ENCODE measurements at regions not wholly inside any gene's neighbourhood (a gene's known extent, or its start where the extent isn't known, plus 50 kb on each side); places are given as distances from the start of the nearest gene placed in this dataset.

DNA sequence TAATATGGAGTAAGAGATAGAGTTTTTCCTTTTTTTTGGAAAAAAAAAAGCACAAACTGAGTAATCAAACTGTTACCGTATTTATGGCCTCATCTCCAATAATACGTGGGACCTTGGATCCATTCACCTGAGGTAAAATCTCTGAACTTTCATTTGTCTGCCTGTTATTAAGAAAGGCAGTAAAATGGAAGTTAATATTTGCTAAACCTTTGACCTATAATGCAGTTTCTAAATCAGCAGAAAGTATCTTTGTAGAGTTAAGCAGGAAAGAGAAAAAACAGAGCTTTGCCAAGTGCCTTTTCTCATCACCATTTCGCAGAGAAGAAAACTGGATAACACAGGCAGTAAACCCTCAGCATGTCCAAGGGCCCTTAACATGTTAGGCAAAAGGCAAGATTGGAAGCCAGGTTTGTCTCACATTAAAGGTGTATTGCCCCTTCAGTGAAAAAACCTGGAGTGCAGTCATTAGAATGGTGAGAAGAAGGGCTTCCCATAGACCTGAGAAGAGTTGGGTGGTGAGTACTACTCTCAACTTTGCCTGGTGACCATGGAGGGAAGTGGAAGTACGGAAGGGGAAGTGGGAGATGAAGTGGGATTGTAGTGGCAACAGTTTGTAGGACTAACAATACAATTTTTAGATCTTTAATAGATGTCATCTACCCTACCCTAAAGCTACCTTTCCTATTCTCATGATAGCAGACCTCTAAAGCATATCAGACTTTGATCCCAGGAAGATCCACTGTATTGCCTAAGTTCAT is 65.4 kb upstream of the GRAMD2B start:
- no peak for TF ChIP-seq MIER2 (CRISPR knock-in tag; IDR thresholded peaks at IDR 0.05)
- no peak for TF ChIP-seq SP4 (CRISPR knock-in tag; IDR thresholded peaks at IDR 0.05)
- TF ChIP-seq, protein P1, sequence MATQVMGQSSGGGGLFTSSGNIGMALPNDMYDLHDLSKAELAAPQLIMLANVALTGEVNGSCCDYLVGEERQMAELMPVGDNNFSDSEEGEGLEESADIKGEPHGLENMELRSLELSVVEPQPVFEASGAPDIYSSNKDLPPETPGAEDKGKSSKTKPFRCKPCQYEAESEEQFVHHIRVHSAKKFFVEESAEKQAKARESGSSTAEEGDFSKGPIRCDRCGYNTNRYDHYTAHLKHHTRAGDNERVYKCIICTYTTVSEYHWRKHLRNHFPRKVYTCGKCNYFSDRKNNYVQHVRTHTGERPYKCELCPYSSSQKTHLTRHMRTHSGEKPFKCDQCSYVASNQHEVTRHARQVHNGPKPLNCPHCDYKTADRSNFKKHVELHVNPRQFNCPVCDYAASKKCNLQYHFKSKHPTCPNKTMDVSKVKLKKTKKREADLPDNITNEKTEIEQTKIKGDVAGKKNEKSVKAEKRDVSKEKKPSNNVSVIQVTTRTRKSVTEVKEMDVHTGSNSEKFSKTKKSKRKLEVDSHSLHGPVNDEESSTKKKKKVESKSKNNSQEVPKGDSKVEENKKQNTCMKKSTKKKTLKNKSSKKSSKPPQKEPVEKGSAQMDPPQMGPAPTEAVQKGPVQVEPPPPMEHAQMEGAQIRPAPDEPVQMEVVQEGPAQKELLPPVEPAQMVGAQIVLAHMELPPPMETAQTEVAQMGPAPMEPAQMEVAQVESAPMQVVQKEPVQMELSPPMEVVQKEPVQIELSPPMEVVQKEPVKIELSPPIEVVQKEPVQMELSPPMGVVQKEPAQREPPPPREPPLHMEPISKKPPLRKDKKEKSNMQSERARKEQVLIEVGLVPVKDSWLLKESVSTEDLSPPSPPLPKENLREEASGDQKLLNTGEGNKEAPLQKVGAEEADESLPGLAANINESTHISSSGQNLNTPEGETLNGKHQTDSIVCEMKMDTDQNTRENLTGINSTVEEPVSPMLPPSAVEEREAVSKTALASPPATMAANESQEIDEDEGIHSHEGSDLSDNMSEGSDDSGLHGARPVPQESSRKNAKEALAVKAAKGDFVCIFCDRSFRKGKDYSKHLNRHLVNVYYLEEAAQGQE (IDR thresholded peaks at IDR 0.05; ENCODE audit: borderline replicate concordance in 1 of 2, low read depth in 1 of 2, low read length in 2 of 2) = no peak
- TF ChIP-seq ZNF7 (CRISPR knock-in tag; IDR thresholded peaks at IDR 0.05) = no peak
- no peak for TF ChIP-seq EZH2 (conservative IDR thresholded peaks at IDR 0.05; ENCODE audit: low read depth, low read length)
- no peak for TF ChIP-seq KDM5B (CRISPR knock-in tag; IDR thresholded peaks at IDR 0.05; ENCODE audit: borderline replicate concordance)
- TF ChIP-seq MXI1 (IDR thresholded peaks at IDR 0.05; ENCODE audit: borderline replicate concordance, low read depth, low read length) = no peak
- TF ChIP-seq ZNF274 (CRISPR knock-in tag; IDR thresholded peaks at IDR 0.05) = no peak
- TF ChIP-seq, protein P2, sequence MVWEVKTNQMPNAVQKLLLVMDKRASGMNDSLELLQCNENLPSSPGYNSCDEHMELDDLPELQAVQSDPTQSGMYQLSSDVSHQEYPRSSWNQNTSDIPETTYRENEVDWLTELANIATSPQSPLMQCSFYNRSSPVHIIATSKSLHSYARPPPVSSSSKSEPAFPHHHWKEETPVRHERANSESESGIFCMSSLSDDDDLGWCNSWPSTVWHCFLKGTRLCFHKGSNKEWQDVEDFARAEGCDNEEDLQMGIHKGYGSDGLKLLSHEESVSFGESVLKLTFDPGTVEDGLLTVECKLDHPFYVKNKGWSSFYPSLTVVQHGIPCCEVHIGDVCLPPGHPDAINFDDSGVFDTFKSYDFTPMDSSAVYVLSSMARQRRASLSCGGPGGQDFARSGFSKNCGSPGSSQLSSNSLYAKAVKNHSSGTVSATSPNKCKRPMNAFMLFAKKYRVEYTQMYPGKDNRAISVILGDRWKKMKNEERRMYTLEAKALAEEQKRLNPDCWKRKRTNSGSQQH (CRISPR knock-in tag; IDR thresholded peaks at IDR 0.05; ENCODE audit: low read depth) = no peak
- TF ChIP-seq, protein P3, sequence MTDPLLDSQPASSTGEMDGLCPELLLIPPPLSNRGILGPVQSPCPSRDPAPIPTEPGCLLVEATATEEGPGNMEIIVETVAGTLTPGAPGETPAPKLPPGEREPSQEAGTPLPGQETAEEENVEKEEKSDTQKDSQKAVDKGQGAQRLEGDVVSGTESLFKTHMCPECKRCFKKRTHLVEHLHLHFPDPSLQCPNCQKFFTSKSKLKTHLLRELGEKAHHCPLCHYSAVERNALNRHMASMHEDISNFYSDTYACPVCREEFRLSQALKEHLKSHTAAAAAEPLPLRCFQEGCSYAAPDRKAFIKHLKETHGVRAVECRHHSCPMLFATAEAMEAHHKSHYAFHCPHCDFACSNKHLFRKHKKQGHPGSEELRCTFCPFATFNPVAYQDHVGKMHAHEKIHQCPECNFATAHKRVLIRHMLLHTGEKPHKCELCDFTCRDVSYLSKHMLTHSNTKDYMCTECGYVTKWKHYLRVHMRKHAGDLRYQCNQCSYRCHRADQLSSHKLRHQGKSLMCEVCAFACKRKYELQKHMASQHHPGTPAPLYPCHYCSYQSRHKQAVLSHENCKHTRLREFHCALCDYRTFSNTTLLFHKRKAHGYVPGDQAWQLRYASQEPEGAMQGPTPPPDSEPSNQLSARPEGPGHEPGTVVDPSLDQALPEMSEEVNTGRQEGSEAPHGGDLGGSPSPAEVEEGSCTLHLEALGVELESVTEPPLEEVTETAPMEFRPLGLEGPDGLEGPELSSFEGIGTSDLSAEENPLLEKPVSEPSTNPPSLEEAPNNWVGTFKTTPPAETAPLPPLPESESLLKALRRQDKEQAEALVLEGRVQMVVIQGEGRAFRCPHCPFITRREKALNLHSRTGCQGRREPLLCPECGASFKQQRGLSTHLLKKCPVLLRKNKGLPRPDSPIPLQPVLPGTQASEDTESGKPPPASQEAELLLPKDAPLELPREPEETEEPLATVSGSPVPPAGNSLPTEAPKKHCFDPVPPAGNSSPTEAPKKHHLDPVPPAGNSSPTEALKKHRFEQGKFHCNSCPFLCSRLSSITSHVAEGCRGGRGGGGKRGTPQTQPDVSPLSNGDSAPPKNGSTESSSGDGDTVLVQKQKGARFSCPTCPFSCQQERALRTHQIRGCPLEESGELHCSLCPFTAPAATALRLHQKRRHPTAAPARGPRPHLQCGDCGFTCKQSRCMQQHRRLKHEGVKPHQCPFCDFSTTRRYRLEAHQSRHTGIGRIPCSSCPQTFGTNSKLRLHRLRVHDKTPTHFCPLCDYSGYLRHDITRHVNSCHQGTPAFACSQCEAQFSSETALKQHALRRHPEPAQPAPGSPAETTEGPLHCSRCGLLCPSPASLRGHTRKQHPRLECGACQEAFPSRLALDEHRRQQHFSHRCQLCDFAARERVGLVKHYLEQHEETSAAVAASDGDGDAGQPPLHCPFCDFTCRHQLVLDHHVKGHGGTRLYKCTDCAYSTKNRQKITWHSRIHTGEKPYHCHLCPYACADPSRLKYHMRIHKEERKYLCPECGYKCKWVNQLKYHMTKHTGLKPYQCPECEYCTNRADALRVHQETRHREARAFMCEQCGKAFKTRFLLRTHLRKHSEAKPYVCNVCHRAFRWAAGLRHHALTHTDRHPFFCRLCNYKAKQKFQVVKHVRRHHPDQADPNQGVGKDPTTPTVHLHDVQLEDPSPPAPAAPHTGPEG (CRISPR knock-in tag; IDR thresholded peaks at IDR 0.05) = no peak
- TF ChIP-seq, protein P4, sequence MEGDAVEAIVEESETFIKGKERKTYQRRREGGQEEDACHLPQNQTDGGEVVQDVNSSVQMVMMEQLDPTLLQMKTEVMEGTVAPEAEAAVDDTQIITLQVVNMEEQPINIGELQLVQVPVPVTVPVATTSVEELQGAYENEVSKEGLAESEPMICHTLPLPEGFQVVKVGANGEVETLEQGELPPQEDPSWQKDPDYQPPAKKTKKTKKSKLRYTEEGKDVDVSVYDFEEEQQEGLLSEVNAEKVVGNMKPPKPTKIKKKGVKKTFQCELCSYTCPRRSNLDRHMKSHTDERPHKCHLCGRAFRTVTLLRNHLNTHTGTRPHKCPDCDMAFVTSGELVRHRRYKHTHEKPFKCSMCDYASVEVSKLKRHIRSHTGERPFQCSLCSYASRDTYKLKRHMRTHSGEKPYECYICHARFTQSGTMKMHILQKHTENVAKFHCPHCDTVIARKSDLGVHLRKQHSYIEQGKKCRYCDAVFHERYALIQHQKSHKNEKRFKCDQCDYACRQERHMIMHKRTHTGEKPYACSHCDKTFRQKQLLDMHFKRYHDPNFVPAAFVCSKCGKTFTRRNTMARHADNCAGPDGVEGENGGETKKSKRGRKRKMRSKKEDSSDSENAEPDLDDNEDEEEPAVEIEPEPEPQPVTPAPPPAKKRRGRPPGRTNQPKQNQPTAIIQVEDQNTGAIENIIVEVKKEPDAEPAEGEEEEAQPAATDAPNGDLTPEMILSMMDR (CRISPR knock-in tag; IDR thresholded peaks at IDR 0.05) = no peak
- no peak for TF ChIP-seq BHLHE40 (IDR thresholded peaks at IDR 0.05; ENCODE audit: low read length)
- no peak for TF ChIP-seq ZNF232 (CRISPR knock-in tag; IDR thresholded peaks at IDR 0.05; ENCODE audit: borderline replicate concordance)
- TF ChIP-seq ZKSCAN1 (IDR thresholded peaks at IDR 0.05; ENCODE audit: low read length) = no peak

Data from HepG2 (cell line).